Chondrocyte (in vitro differentiated cells): ENCODE measurements at regions not wholly inside any gene's neighbourhood (a gene's known extent, or its start where the extent isn't known, plus 50 kb on each side); places are given as distances from the start of the nearest gene placed in this dataset.

Experiments used
- DNase-seq: peaks from one replicate; pipeline ENCODE4 v3.0.0; 2021; ENCODE audit warnings: mixed read lengths, low spot score
- H3K27ac Mint-ChIP-seq: one replicate; pipeline ENCODE4 v1.8.0; 2021; ENCODE audit warnings: mild to moderate bottlenecking, moderate library complexity, mixed read lengths; ENCODE audit not compliant: unreplicated experiment
- H3K27me3 Mint-ChIP-seq: 2 replicates; pipeline ENCODE4 v1.8.0; 2021; ENCODE audit warnings: low read depth, mixed read lengths
- H3K36me3 Mint-ChIP-seq: 2 replicates; pipeline ENCODE4 v1.8.0; 2021; ENCODE audit warnings: low read depth, mixed read lengths
- H3K4me1 Mint-ChIP-seq: 2 replicates; pipeline ENCODE4 v1.8.0; 2021; ENCODE audit warnings: low read depth, mild to moderate bottlenecking, mixed read lengths
- H3K4me3 Mint-ChIP-seq: one replicate; pipeline ENCODE4 v1.8.0; 2021; ENCODE audit warnings: mild to moderate bottlenecking, moderate library complexity, mixed read lengths; ENCODE audit not compliant: unreplicated experiment
- H3K9me3 Mint-ChIP-seq: 2 replicates; pipeline ENCODE4 v1.8.0; 2021; ENCODE audit warnings: low read depth, mixed read lengths
- TF ChIP-seq, protein P1 (sequence below): fragments of 200-600 bp; sonication (generic); IDR thresholded peaks from 2 replicates; pipeline ENCODE4 v1.5.0; 2021; ENCODE audit warnings: antibody characterized with exemption, mild to moderate bottlenecking, moderate library complexity

DNA sequence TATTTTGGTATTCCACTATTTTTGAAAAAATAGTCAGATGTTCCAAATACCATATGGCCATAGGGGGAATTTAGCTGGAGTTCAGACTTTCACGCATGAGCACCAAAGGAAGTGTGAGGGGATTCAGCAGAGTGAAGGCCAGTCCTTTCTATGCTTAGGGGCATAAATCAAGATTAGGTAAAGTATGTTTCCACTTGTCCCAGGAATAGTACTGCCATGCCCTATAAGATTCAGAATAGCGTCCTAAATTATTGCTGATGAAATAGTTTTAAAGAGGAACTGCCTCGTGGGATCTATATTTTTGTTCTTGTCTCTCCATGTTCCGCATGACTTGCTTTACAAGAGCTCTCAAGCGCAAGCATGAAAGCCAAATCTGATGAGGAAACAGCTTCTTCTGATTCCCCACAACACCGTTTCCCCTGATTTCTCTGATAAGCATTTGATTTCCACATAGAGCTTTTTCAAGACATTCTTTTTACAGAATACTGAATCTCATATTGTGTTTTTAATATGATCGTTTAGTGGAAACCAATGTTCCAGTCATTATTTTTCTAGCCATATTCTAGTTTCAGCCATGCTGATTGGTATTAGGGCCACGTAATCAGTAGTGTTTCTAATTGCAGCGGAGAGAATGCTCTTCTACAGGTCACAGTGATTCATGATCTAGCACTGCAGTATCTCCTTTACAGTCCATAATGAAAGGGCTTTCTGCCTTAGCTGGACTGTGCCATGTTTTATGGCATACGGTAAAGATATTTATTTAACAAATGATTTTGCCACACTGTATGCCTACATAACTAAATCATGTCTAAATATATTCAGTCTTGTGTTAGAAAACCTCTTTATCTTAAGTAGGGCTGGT lies 492.3 kb downstream of the CENPC start:
- TF ChIP-seq, protein P1, sequence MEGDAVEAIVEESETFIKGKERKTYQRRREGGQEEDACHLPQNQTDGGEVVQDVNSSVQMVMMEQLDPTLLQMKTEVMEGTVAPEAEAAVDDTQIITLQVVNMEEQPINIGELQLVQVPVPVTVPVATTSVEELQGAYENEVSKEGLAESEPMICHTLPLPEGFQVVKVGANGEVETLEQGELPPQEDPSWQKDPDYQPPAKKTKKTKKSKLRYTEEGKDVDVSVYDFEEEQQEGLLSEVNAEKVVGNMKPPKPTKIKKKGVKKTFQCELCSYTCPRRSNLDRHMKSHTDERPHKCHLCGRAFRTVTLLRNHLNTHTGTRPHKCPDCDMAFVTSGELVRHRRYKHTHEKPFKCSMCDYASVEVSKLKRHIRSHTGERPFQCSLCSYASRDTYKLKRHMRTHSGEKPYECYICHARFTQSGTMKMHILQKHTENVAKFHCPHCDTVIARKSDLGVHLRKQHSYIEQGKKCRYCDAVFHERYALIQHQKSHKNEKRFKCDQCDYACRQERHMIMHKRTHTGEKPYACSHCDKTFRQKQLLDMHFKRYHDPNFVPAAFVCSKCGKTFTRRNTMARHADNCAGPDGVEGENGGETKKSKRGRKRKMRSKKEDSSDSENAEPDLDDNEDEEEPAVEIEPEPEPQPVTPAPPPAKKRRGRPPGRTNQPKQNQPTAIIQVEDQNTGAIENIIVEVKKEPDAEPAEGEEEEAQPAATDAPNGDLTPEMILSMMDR: no peak
- H3K27ac Mint-ChIP-seq: no peak overlapping the region
- DNase-seq: no peak
- no peak overlapping the region for H3K4me3 Mint-ChIP-seq
- H3K27me3 Mint-ChIP-seq: peaks cover 6% of the 10 kb centered on the region
- no peaks in the 10 kb centered on the region for H3K36me3 Mint-ChIP-seq
- H3K9me3 Mint-ChIP-seq: no peaks in the 10 kb centered on the region
- H3K4me1 Mint-ChIP-seq: peaks cover 10% of the 10 kb centered on the region

DNA sequence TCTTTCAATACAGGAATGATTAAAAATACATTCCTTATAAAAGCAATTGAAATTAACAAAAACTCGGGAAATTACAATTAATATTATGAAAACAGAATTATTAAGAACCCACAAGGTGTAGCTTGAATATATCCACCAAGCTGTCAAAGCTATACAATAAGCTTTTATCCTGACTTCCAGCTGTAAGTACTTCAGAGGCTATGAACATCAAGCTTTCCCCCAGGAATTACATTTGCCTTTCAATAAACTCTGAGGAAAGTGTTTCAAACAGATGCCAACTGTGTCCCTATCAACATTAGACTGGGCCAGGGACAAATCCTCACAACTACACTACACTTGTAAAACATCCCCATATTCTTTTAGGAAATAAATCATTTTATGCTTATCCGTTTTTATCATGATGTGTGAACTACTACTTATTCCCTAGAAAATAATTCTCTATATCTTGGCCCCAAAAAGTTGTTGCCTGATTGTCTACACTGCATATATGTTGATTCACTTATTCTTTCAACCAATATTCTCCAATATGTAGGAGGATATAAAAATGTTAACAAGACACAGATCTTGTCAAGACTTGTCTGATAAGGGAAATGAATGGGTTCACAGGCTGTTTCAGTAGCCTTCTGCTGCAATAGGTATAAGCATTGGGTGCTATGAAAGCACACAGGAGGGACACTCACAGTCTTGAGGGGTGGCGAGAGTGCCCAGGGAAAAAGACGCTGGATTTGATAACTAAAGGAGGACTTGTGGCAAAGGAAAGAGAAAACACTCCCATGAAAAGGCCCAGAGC lies 494.1 kb downstream of the CENPC start:
- H3K36me3 Mint-ChIP-seq: no peaks in the 10 kb centered on the region
- H3K27ac Mint-ChIP-seq: no peak overlapping the region
- TF ChIP-seq, protein P1: no peak

DNA sequence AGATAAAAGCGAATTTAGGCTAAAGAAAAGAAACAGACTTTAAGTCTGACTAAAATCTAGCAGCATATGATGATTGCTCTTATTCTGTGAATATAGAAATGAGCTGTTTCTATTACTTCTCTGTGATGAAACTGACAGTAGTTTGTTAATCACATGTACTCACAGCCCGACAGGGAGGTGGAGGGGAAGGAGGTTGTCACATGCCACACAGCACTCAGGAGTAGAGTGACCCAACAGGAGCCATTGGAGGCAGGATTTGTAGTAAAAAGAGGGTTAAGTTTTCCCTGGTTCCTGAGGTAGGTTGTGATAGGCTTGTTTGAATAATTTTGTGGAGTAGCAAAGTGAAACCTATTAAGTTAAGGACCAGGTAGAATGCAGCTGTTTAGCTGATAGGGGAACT lies 495.9 kb downstream of the CENPC start:
- H3K4me3 Mint-ChIP-seq: no peak overlapping the region
- H3K27me3 Mint-ChIP-seq: peaks cover 6% of the 10 kb centered on the region
- no peaks in the 10 kb centered on the region for H3K36me3 Mint-ChIP-seq
- no peak for DNase-seq
- no peak overlapping the region for H3K27ac Mint-ChIP-seq
- TF ChIP-seq, protein P1: no peak
- H3K4me1 Mint-ChIP-seq: no peaks in the 10 kb centered on the region
- H3K9me3 Mint-ChIP-seq: no peaks in the 10 kb centered on the region

More for the DNA sequence above, 494.1 kb downstream of the CENPC start:
- H3K4me3 Mint-ChIP-seq: no peak overlapping the region
- peaks cover 10% of the 10 kb centered on the region for H3K4me1 Mint-ChIP-seq
- H3K9me3 Mint-ChIP-seq: no peaks in the 10 kb centered on the region
- DNase-seq: no peak
- H3K27me3 Mint-ChIP-seq: peaks cover 6% of the 10 kb centered on the region

DNA sequence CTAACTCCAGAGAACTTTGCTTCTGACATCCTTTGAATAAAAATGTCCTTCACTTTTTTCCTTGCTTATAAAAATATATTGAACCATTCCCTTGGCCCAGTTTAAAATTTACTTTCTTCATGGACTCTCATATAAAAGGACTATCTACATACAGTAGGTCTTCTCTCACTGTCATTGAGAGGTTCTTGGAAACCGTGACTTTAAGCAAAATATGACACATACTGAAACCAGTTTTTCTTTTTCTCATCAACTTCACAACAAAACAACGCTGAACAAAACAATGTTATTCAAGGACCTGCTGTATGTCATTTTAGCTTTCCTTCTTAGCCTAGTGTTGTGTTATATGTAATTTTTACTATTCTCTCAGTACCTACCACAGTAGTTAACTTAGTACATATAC lies 496.8 kb downstream of the CENPC start:
- no peaks in the 10 kb centered on the region for H3K9me3 Mint-ChIP-seq
- H3K27me3 Mint-ChIP-seq: peaks cover 6% of the 10 kb centered on the region
- no peaks in the 10 kb centered on the region for H3K4me1 Mint-ChIP-seq
- TF ChIP-seq, protein P1: no peak
- H3K27ac Mint-ChIP-seq: no peak overlapping the region
- no peaks in the 10 kb centered on the region for H3K36me3 Mint-ChIP-seq
- DNase-seq: no peak
- H3K4me3 Mint-ChIP-seq: no peak overlapping the region

DNA sequence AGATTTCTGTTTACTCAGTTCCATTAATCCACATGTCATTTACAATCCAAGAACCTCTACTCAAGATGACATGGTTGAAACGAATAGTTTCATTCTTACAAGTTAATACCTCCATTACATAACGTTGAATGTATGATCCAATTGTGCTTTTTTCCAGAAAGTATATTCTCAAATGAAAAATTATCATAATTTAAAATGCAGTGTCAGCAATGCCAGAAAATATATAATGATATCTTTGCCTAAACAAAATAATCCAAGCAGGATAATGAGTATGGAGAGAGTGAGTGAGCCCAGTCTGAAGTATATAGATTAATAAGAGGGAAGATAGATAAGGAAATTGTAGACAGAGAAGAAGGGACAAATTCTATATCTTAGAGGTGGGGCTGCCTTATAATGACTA lies 505.0 kb downstream of the CENPC start:
- H3K4me1 Mint-ChIP-seq: peaks cover 20% of the 10 kb centered on the region
- TF ChIP-seq, protein P1: no peak

More for the DNA sequence above, 505.0 kb downstream of the CENPC start:
- Mint-ChIP-seq H3K27me3 (no peaks in the 10 kb centered on the region), H3K36me3 (no peaks in the 10 kb centered on the region), H3K27ac (no peak overlapping the region), H3K4me3 (no peak overlapping the region), H3K9me3 (peaks cover 9% of the 10 kb centered on the region)
- no peak for DNase-seq
